ENCODE measurements at regions not wholly inside any gene's neighbourhood (a gene's known extent, or its start where the extent isn't known, plus 50 kb on each side); places are given as distances from the start of the nearest gene placed in this dataset.

DNA sequence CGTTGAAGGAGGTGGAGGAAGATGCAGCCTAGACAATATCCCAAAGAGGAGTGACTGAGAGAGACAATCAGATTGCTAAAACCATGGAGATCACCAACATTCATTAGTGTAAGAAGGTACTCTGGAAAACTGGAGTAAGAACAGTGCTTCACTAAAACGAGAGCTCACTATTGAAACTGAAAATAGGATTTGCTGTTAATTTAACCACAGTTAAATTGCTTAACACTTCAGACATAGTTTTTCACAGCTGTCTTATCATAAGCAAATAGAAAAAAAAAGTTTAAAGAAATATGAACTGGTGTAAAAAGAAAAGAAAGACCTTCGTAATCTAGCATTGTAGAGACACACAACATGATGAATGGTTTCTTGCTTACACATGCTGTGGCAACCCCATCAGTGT lies 1049.8 kb upstream of the CHAC2 start:
- TF ChIP-seq, protein P1, sequence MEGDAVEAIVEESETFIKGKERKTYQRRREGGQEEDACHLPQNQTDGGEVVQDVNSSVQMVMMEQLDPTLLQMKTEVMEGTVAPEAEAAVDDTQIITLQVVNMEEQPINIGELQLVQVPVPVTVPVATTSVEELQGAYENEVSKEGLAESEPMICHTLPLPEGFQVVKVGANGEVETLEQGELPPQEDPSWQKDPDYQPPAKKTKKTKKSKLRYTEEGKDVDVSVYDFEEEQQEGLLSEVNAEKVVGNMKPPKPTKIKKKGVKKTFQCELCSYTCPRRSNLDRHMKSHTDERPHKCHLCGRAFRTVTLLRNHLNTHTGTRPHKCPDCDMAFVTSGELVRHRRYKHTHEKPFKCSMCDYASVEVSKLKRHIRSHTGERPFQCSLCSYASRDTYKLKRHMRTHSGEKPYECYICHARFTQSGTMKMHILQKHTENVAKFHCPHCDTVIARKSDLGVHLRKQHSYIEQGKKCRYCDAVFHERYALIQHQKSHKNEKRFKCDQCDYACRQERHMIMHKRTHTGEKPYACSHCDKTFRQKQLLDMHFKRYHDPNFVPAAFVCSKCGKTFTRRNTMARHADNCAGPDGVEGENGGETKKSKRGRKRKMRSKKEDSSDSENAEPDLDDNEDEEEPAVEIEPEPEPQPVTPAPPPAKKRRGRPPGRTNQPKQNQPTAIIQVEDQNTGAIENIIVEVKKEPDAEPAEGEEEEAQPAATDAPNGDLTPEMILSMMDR (tag by site-specific recombination; IDR thresholded peaks at IDR 0.05) = no peak
- TF ChIP-seq ZNF677 (tag by site-specific recombination; IDR thresholded peaks at IDR 0.05) (no peak), ZNF629 (tag by site-specific recombination; IDR thresholded peaks at IDR 0.05) (no peak), ZNF10 (tag by site-specific recombination; IDR thresholded peaks at IDR 0.05) (no peak), ZBTB20 (tag by site-specific recombination; IDR thresholded peaks at IDR 0.05) (no peak), ZNF157 (tag by site-specific recombination; IDR thresholded peaks at IDR 0.05) (no peak), YY1 (tag by site-specific recombination; IDR thresholded peaks at IDR 0.05) (no peak), ZNF423 (tag by site-specific recombination; IDR thresholded peaks at IDR 0.05) (no peak), KLF1 (tag by site-specific recombination; IDR thresholded peaks at IDR 0.05) (no peak), SP2 (tag by site-specific recombination; IDR thresholded peaks at IDR 0.05) (no peak), ZNF274 (IDR thresholded peaks at IDR 0.05; ENCODE audit: low read length) (no peak), ZNF274 (tag by site-specific recombination; IDR thresholded peaks at IDR 0.05; ENCODE audit: borderline replicate concordance) (no peak)
- TF ChIP-seq, protein P2, sequence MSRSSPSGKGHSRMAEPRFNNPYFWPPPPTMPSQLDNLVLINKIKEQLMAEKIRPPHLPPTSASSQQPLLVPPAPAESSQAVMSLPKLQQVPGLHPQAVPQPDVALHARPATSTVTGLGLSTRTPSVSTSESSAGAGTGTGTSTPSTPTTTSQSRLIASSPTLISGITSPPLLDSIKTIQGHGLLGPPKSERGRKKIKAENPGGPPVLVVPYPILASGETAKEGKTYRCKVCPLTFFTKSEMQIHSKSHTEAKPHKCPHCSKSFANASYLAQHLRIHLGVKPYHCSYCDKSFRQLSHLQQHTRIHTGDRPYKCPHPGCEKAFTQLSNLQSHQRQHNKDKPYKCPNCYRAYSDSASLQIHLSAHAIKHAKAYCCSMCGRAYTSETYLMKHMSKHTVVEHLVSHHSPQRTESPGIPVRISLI (tag by site-specific recombination; IDR thresholded peaks at IDR 0.05) = no peak
- TF ChIP-seq, protein P3, sequence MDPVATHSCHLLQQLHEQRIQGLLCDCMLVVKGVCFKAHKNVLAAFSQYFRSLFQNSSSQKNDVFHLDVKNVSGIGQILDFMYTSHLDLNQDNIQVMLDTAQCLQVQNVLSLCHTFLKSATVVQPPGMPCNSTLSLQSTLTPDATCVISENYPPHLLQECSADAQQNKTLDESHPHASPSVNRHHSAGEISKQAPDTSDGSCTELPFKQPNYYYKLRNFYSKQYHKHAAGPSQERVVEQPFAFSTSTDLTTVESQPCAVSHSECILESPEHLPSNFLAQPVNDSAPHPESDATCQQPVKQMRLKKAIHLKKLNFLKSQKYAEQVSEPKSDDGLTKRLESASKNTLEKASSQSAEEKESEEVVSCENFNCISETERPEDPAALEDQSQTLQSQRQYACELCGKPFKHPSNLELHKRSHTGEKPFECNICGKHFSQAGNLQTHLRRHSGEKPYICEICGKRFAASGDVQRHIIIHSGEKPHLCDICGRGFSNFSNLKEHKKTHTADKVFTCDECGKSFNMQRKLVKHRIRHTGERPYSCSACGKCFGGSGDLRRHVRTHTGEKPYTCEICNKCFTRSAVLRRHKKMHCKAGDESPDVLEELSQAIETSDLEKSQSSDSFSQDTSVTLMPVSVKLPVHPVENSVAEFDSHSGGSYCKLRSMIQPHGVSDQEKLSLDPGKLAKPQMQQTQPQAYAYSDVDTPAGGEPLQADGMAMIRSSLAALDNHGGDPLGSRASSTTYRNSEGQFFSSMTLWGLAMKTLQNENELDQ (tag by site-specific recombination; IDR thresholded peaks at IDR 0.05; ENCODE audit: low read depth) = no peak
